ENCODE measurements at regions not wholly inside any gene's neighbourhood (a gene's known extent, or its start where the extent isn't known, plus 50 kb on each side); places are given as distances from the start of the nearest gene placed in this dataset.

GRCh38 chr5:51034222-51034901, 348.9 kb upstream of the ISL1 start:
- DNase-seq (ENCODE audit: low read depth): no peak

- no peak for DNase-seq (ENCODE audit: low read depth)
Observed at GRCh38 chr5:51039424-51040329, 343.6 kb upstream of the ISL1 start.

GRCh38 chr5:51043745-51044144, 339.5 kb upstream of the ISL1 start:
- DNase-seq (ENCODE audit: low read depth): no peak

GRCh38 chr5:51047369-51047768, 335.9 kb upstream of the ISL1 start:
- DNase-seq (ENCODE audit: low read depth): no peak

GRCh38 chr5:51053361-51053760, 329.9 kb upstream of the ISL1 start:
- DNase-seq (ENCODE audit: low read depth): no peak

GRCh38 chr5:51060953-51061352, 322.3 kb upstream of the ISL1 start:
- no peak for DNase-seq (ENCODE audit: low read depth)

GRCh38 chr5:51072937-51073336, 310.3 kb upstream of the ISL1 start:
- DNase-seq (ENCODE audit: low read depth): no peak

GRCh38 chr5:51082741-51083140, 300.5 kb upstream of the ISL1 start:
- DNase-seq (ENCODE audit: low read depth): no peak

GRCh38 chr5:51091816-51092215, 291.4 kb upstream of the ISL1 start:
- no peak for DNase-seq (ENCODE audit: low read depth)

GRCh38 chr5:51095486-51095885, 287.8 kb upstream of the ISL1 start:
- DNase-seq (ENCODE audit: low read depth): no peak

- DNase-seq (ENCODE audit: low read depth): no peak
Observed at GRCh38 chr5:51096859-51097258, 286.4 kb upstream of the ISL1 start.

GRCh38 chr5:51099173-51099853, 283.9 kb upstream of the ISL1 start:
- no peak for DNase-seq (ENCODE audit: low read depth)

- DNase-seq (ENCODE audit: low read depth): no peak
Observed at GRCh38 chr5:51104556-51104955, 278.7 kb upstream of the ISL1 start.

GRCh38 chr5:51109786-51110410, 273.4 kb upstream of the ISL1 start:
- no peak for DNase-seq (ENCODE audit: low read depth)

- DNase-seq (ENCODE audit: low read depth): no peak
Observed at GRCh38 chr5:51131266-51131665, 252.0 kb upstream of the ISL1 start.

GRCh38 chr5:51138164-51138563, 245.1 kb upstream of the ISL1 start:
- DNase-seq (ENCODE audit: low read depth): no peak

- DNase-seq (ENCODE audit: low read depth): no peak
Observed at GRCh38 chr5:51148437-51148836, 234.8 kb upstream of the ISL1 start.

GRCh38 chr5:51156222-51156621, 227.0 kb upstream of the ISL1 start:
- DNase-seq (ENCODE audit: low read depth): no peak

- no peak for DNase-seq (ENCODE audit: low read depth)
Observed at GRCh38 chr5:51156838-51157237, 226.4 kb upstream of the ISL1 start.

- no peak for DNase-seq (ENCODE audit: low read depth)
Observed at GRCh38 chr5:51159164-51159563, 224.1 kb upstream of the ISL1 start.

- no peak for DNase-seq (ENCODE audit: low read depth)
Observed at GRCh38 chr5:51159606-51160005, 223.6 kb upstream of the ISL1 start.

- DNase-seq (ENCODE audit: low read depth): no peak
Observed at GRCh38 chr5:51162245-51162644, 221.0 kb upstream of the ISL1 start.

Measured in stimulated activated CD8-positive, alpha-beta memory T cell treated with anti-CD3 and anti-CD28 coated beads, Interleukin-15, amount 100 ng/mL, for 24 hours (primary cell).